ENCODE measurements at regions not wholly inside any gene's neighbourhood (a gene's known extent, or its start where the extent isn't known, plus 50 kb on each side); places are given as distances from the start of the nearest gene placed in this dataset.

DNA sequence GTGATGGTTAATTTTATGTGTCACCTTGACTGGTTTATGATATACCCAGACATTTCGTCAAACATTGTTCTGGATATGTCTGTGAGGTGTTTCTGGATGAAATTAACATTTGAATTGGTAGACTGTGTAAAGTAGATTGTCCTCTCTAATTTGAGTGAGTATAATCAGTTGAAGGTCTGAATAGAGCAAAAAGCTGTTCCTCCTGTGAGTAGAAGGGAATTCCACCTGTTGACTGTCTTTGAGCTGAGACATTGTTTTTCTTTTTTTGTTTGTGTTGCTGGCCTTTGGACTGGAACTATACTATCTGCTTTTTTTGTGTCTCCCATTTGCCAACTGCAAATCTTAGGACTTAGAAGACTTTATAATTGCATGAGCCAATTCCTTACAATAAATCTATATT lies 920.9 kb upstream of the LRFN5 start:
- TF ChIP-seq CTCF (conservative IDR thresholded peaks at IDR 0.05 in 1 of 2, IDR thresholded peaks at IDR 0.05 in 1 of 2; ENCODE audit: low read depth in 1 of 2, low read length in 2 of 2) (no peak), EZH2 (IDR thresholded peaks at IDR 0.05; ENCODE audit: low read length, missing control alignments) (no peak)

Measured in fibroblast of lung (primary cell).